Pancreas (tissue), 10 donors: ENCODE measurements at regions not wholly inside any gene's neighbourhood (a gene's known extent, or its start where the extent isn't known, plus 50 kb on each side); places are given as distances from the start of the nearest gene placed in this dataset.

Source experiments
- ATAC-seq, 4 donors: fragments of 200-7000 bp; cut with Tn5 transposase; one replicate each; pipeline versions ENCODE4 v1.8.0 to v1.9.1; 2020; ENCODE audit warnings: mild to moderate bottlenecking in 4 of 4, moderate library complexity in 4 of 4
- DNase-seq, 6 donors: peaks; one replicate each; pipeline ENCODE4 v3.0.0-alpha.2; 2020
- FAIRE-seq: peaks from 2 replicates; lab custom pipeline; 2012; peaks lifted over from hg19 to GRCh38; lab: Jason Lieb, UNC
- H3K27ac ChIP-seq, 4 donors: fragments of 200-600 bp; sonication (generic); 1 replicate in 3 of 4; 2 replicates in 1 of 4; pipeline versions ENCODE4 v1.5.0 to v1.8.0; 2020
- H3K27me3 ChIP-seq, 4 donors: fragments of 200-600 bp; one replicate each; pipeline ENCODE4 v1.8.0; 2021
- H3K36me3 ChIP-seq, 3 donors: fragments of 200-600 bp; sonication (generic) in 1 of 3; one replicate each; pipeline versions ENCODE4 v1.5.0 to v1.8.0; 2020 to 2021
- H3K4me1 ChIP-seq, 3 donors: fragments of 200-600 bp; one replicate each; pipeline ENCODE4 v1.8.0; 2021
- H3K4me3 ChIP-seq, 4 donors: fragments of 200-600 bp; sonication (generic) in 2 of 4; one replicate each; pipeline versions ENCODE4 v1.5.0 to v1.8.0; 2020 to 2021
- H3K9me3 ChIP-seq, 4 donors: fragments of 200-600 bp; one replicate each; pipeline ENCODE4 v1.8.0; 2021
- WGBS, 2 donors: extraction: QIAGEN DNeasy Blood & Tissue Kit; methylation state at CpG; one replicate each; pipeline ENCODE4 v1.1.7; 2013; 5-methylcytosine and 5-hydroxymethylcytosine counted together
- intact Hi-C, 3 donors: fragments of 100-400 bp; cut with DNase I; formaldehyde crosslinking; loops; one replicate each; pipeline versions ENCODE4 v1.11.1 to v1.14.2; 2022
- TF ChIP-seq, protein P1 (sequence below), 4 donors: fragments of 200-600 bp; sonication (generic) in 3 of 4; IDR thresholded peaks; one replicate each; pipeline versions ENCODE4 v1.5.0 to v1.8.0; 2021; ENCODE audit warnings: antibody characterized with exemption in 4 of 4
- donor health status: healthy with polysubstance abuse.
- donor health status: DM: no; HTN: no; CAD: no; lungs with moderate emphysema.
- donor health status: DM: no; HTN: no; CAD: no.
- donor health status: control.
- donor health status: control.
- donor health status: Bipolar disorder and iron deficiency.
- donor health status: DM: yes; HTN: yes; CAD: no.
- donor health status: DM: no; HTN: no; CAD: no.
- donor health status: DM: no; HTN: no; CAD: no.
- donor health status: DM: yes; HTN: yes; CAD: no.

DNA sequence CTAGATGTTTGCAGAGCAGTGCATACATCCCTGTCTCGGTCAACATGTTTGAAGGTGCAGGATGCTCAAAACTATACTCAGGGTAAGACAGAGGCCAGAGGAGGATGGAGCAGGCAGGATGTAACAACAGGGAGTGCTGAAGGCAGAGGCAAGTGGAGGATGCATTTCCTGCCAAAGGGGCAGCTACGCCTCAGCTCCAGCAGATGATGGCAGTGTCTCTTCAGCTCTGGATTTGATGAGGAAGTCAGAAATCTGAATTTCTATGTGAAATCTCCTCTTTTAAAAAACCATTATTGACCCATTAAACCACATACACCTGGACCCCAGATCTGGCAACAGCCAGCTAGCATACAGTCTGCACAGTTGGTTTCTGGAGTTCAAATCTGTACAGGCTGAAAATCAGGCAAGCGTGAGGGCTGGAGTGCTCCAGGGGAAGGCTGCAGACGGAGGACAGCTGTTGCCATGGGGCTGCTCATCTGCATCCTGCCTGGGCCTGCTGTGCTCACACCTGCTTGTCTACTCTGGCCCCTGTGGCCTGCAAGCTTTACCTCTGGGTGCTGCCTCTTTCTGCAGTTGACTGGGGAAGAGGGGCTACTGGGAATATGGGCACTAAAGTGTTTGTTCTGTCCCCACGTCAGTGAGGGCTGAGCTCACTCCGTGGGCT is 152.9 kb upstream of the SLC28A3 start:
- no peak for ATAC-seq
- no peak for DNase-seq
- WGBS, 2 donors, result 79 to 81% methylated on average over 6 of the region's 6 CpGs
- no peak overlapping the region for H3K4me3 ChIP-seq
- no peaks in the 10 kb centered on the region for H3K36me3 ChIP-seq
- intact Hi-C loops, result no loop called here
- H3K9me3 ChIP-seq, result no peaks in the 10 kb centered on the region
- H3K27ac ChIP-seq, result no peak overlapping the region
- FAIRE-seq, result no peak
- TF ChIP-seq, protein P1, sequence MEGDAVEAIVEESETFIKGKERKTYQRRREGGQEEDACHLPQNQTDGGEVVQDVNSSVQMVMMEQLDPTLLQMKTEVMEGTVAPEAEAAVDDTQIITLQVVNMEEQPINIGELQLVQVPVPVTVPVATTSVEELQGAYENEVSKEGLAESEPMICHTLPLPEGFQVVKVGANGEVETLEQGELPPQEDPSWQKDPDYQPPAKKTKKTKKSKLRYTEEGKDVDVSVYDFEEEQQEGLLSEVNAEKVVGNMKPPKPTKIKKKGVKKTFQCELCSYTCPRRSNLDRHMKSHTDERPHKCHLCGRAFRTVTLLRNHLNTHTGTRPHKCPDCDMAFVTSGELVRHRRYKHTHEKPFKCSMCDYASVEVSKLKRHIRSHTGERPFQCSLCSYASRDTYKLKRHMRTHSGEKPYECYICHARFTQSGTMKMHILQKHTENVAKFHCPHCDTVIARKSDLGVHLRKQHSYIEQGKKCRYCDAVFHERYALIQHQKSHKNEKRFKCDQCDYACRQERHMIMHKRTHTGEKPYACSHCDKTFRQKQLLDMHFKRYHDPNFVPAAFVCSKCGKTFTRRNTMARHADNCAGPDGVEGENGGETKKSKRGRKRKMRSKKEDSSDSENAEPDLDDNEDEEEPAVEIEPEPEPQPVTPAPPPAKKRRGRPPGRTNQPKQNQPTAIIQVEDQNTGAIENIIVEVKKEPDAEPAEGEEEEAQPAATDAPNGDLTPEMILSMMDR (IDR thresholded peaks at IDR 0.05), result no peak
- H3K27me3 ChIP-seq, result no peaks in the 10 kb centered on the region
- H3K4me1 ChIP-seq, result no peaks in the 10 kb centered on the region

DNA sequence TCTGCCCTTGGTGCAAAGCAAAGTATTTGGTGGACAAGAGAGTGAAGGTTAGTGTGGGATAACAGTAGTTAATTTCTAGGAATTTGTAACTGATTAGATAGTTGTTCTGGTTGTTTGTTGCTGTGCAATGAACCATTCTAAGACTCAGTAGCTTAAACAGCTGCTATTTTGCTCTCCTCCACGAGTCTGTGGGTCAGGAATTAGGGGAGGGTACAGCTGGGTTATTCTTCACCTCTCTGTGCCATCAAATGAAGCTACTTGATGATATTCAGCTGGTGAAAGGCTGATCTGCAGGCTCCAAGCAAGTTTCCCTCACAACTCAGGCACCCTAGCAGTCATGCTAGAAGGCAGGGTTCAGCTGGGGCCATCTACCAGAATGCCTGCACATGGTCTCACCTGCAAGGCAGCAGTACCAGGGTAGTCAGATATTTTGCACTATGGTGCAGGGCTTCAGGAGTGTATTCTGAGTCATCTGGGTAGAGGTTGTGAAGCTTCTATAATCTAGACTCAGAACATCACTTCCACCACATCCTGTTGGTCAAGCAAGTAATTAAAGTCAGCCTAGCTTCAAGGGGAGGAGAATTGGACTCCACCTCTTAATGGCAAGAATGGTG is 159.5 kb upstream of the SLC28A3 start:
- H3K4me3 ChIP-seq, result no peak overlapping the region
- no peaks in the 10 kb centered on the region for H3K4me1 ChIP-seq
- no peak for FAIRE-seq
- no peaks in the 10 kb centered on the region for H3K36me3 ChIP-seq
- DNase-seq, result no peak
- H3K27me3 ChIP-seq, result no peaks in the 10 kb centered on the region
- intact Hi-C loops, result no loop called here
- H3K27ac ChIP-seq, result no peak overlapping the region
- ATAC-seq, result no peak
- no peaks in the 10 kb centered on the region for H3K9me3 ChIP-seq
- WGBS, 2 donors, result 23% methylated on average over 1 of the region's 1 CpG
- TF ChIP-seq, protein P1 (IDR thresholded peaks at IDR 0.05), result no peak

GRCh38 chr9:84500826-84501225 is 160.3 kb upstream of the SLC28A3 start:
- DNase-seq (no peak), ATAC-seq (no peak), FAIRE-seq (no peak)
- Histone ChIP-seq H3K4me3 (no peak overlapping the region), H3K4me1 (no peaks in the 10 kb centered on the region), H3K27me3 (no peaks in the 10 kb centered on the region), H3K36me3 (no peaks in the 10 kb centered on the region), H3K9me3 (no peaks in the 10 kb centered on the region), H3K27ac (no peak overlapping the region)
- TF ChIP-seq, protein P1 (IDR thresholded peaks at IDR 0.05), result no peak
- WGBS, 2 donors, result 59 to 60% methylated on average over 3 of the region's 3 CpGs
- intact Hi-C loops, result no loop called here

- Histone ChIP-seq H3K36me3 (no peaks in the 10 kb centered on the region), H3K4me1 (no peaks in the 10 kb centered on the region), H3K27me3 (no peaks in the 10 kb centered on the region), H3K27ac (no peak overlapping the region), H3K9me3 (no peaks in the 10 kb centered on the region), H3K4me3 (no peak overlapping the region)
- ATAC-seq, result no peak
- FAIRE-seq, result no peak
- DNase-seq, result no peak
- TF ChIP-seq, protein P1 (IDR thresholded peaks at IDR 0.05), result no peak
- intact Hi-C loops, result no loop called here
Observed at GRCh38 chr9:84501587-84501986, 161.0 kb upstream of the SLC28A3 start.

DNA sequence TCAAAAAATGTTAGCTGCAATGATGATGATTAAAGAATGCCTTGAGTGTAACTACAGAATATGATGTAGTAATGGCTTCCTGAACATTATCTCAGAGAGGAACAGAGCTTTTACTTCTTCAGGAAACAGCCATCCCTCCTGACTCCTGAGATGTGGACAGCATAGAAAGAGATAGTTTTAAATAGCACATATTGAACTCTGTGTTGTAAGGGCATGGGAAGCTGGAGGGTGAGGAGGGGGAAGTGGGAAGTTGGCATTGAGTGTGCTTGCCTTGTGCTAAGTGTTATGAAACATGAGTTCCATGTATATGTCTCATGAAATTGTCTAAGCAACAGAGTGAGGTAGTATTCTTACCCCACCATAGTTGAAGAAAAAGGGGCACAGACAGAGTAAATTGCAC is 161.5 kb upstream of the SLC28A3 start:
- no peaks in the 10 kb centered on the region for H3K9me3 ChIP-seq
- no peak for DNase-seq
- no peak overlapping the region for H3K4me3 ChIP-seq
- no peak for ATAC-seq
- H3K27me3 ChIP-seq, result no peaks in the 10 kb centered on the region
- no peaks in the 10 kb centered on the region for H3K36me3 ChIP-seq
- FAIRE-seq, result no peak
- intact Hi-C loops, result no loop called here
- no peak overlapping the region for H3K27ac ChIP-seq
- no peaks in the 10 kb centered on the region for H3K4me1 ChIP-seq
- TF ChIP-seq, protein P1 (IDR thresholded peaks at IDR 0.05), result no peak
